Neural cell (in vitro differentiated cells): ENCODE measurements at regions not wholly inside any gene's neighbourhood (a gene's known extent, or its start where the extent isn't known, plus 50 kb on each side); places are given as distances from the start of the nearest gene placed in this dataset.

Experiments used
- H2AFZ ChIP-seq: fragments of 200-600, 300-800 bp; sonication (generic), shearing (Covaris generic); 2 replicates; pipeline ENCODE4 v1.6.0; 2014; ENCODE audit warnings: low read depth, mild to moderate bottlenecking, antibody characterized with exemption, low read length, moderate library complexity
- H3F3A ChIP-seq: fragments of 200-600 bp; shearing (Covaris generic); 2 replicates; pipeline ENCODE4 v1.6.1; 2016; ENCODE audit warnings: mild to moderate bottlenecking, moderate library complexity, mixed read lengths, antibody characterized with exemption, low read length; ENCODE audit not compliant: insufficient read depth, poor library complexity, severe bottlenecking
- H3K27ac ChIP-seq: fragments of 200-600, 300-800 bp; sonication (generic), shearing (Covaris generic); 2 replicates; pipeline ENCODE4 v1.5.1; 2014; ENCODE audit warnings: mild to moderate bottlenecking, low read length, moderate library complexity
- H3K27me3 ChIP-seq: fragments of 300-800, 200-600 bp; sonication (generic), shearing (Covaris generic); 2 replicates; pipeline ENCODE4 v1.6.0; 2014; ENCODE audit warnings: mild to moderate bottlenecking, low read depth, low read length, moderate library complexity; ENCODE audit not compliant: insufficient read depth
- H3K36me3 ChIP-seq: fragments of 300-800, 200-600 bp; sonication (generic), shearing (Covaris generic); 2 replicates; pipeline ENCODE4 v1.5.1; 2014; ENCODE audit warnings: mild to moderate bottlenecking, antibody characterized with exemption, low read length, moderate library complexity; ENCODE audit not compliant: insufficient read depth
- H3K4me2 ChIP-seq: fragments of 300-800, 200-600 bp; sonication (generic), shearing (Covaris generic); 2 replicates; pipeline ENCODE4 v1.6.0; 2014; ENCODE audit warnings: mild to moderate bottlenecking, low read length
- H3K4me3 ChIP-seq: fragments of 300-800, 200-600 bp; sonication (generic), shearing (Covaris generic); 2 replicates; pipeline ENCODE4 v1.5.1; 2014; ENCODE audit warnings: mild to moderate bottlenecking, low read length, moderate library complexity
- H3K79me2 ChIP-seq: fragments of 200-600 bp; shearing (Covaris generic); replicated peaks from 2 replicates; pipeline ENCODE4 v1.6.0; 2014; ENCODE audit warnings: mild to moderate bottlenecking, low read length, moderate library complexity; ENCODE audit not compliant: insufficient read depth
- H3K9ac ChIP-seq: fragments of 300-800, 200-600 bp; sonication (generic), shearing (Covaris generic); 2 replicates; pipeline ENCODE4 v1.6.1; 2016; ENCODE audit warnings: mild to moderate bottlenecking, low read length, mixed read lengths
- H3K9me2 ChIP-seq: fragments of 200-600 bp; shearing (Covaris generic); 2 replicates; pipeline ENCODE4 v1.6.1; 2016; ENCODE audit warnings: mild to moderate bottlenecking, low read length, mixed read lengths; ENCODE audit not compliant: insufficient read depth
- H3K9me3 ChIP-seq: fragments of 200-600, 300-800 bp; sonication (generic), shearing (Covaris generic); 2 replicates; pipeline ENCODE4 v1.6.1; 2016; ENCODE audit warnings: mild to moderate bottlenecking, mixed run types, low read length, moderate library complexity, mixed read lengths
- H4K20me1 ChIP-seq: fragments of 200-600 bp; shearing (Covaris generic); 2 replicates; pipeline ENCODE4 v1.6.1; 2016; ENCODE audit warnings: mild to moderate bottlenecking, mixed run types; ENCODE audit not compliant: insufficient read depth
- EP300 ChIP-seq: fragments of 450-650 bp; conservative IDR thresholded peaks from 2 replicates; pipeline ENCODE4 v1.6.1; 2014; ENCODE audit warnings: antibody characterized with exemption, mild to moderate bottlenecking, moderate library complexity; ENCODE audit not compliant: poor library complexity, severe bottlenecking
- EZH2 ChIP-seq: fragments of 200-600, 300-800 bp; shearing (Covaris generic), sonication (generic); IDR thresholded peaks from 2 replicates; pipeline ENCODE4 v1.6.1; 2014; ENCODE audit warnings: antibody characterized with exemption, low read length, borderline replicate concordance, mild to moderate bottlenecking; ENCODE audit not compliant: insufficient read depth, poor library complexity, severe bottlenecking
- MXI1 ChIP-seq: fragments of 450-650 bp; conservative IDR thresholded peaks from 2 replicates; pipeline ENCODE4 v1.6.1; 2014; ENCODE audit warnings: antibody characterized with exemption, mild to moderate bottlenecking; ENCODE audit not compliant: poor library complexity, severe bottlenecking
- POLR2AphosphoS5 ChIP-seq: IDR thresholded peaks from 2 replicates; pipeline ENCODE4 v1.6.1; 2012
- RAD21 ChIP-seq: fragments of 450-650 bp; conservative IDR thresholded peaks from 2 replicates; pipeline ENCODE4 v1.6.1; 2014; ENCODE audit warnings: antibody characterized with exemption, mild to moderate bottlenecking, moderate library complexity
- SMC3 ChIP-seq: fragments of 450-650 bp; conservative IDR thresholded peaks from 2 replicates; pipeline ENCODE4 v1.6.1; 2014; ENCODE audit warnings: antibody characterized with exemption, mild to moderate bottlenecking, moderate library complexity; ENCODE audit not compliant: poor library complexity
- TAF1 ChIP-seq: IDR thresholded peaks from 2 replicates; pipeline ENCODE4 v1.6.1; 2012; ENCODE audit warnings: low read depth
- TF ChIP-seq, protein P1 (sequence below): fragments of 450-650 bp; IDR thresholded peaks from 2 replicates; pipeline ENCODE4 v1.5.1; 2014; ENCODE audit warnings: antibody characterized with exemption, mild to moderate bottlenecking, moderate library complexity; ENCODE audit not compliant: poor library complexity, severe bottlenecking
- TF ChIP-seq, protein P2 (sequence below): IDR thresholded peaks from 2 replicates; pipeline ENCODE4 v1.6.1; 2012; ENCODE audit warnings: borderline replicate concordance

DNA sequence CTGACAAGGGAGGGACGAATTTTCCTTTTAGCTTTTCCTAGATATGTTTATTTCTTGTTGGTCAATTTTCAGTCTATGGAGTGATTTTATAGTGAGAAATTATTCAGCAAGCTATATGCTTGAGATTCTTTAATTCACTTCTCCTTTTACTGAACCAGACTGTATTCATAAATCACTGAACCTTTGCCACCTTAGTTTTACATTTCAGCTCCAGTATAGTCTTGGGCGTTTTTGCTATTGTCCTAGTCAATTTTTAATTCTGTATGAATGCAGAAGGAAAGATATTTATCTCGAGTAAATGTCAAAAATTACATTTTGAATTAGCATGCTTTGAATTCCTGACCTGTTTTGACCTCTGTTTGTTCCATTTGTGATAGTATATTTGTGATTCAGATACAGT lies 468.9 kb downstream of the IPMK start:
- Histone ChIP-seq H3K27me3 (no peaks in the 10 kb centered on the region), H3K9ac (no peak overlapping the region), H3K36me3 (no peaks in the 10 kb centered on the region), H3K4me3 (no peak overlapping the region), H4K20me1 (no peaks in the 10 kb centered on the region), H2AFZ (no peak overlapping the region), H3K4me2 (no peak overlapping the region), H3K27ac (no peak overlapping the region), H3F3A (no peaks in the 10 kb centered on the region), H3K9me3 (no peaks in the 10 kb centered on the region), H3K79me2 (no peaks in the 10 kb centered on the region), H3K9me2 (no peaks in the 10 kb centered on the region)
- TF ChIP-seq EZH2 (no peak), TAF1 (no peak), SMC3 (no peak), EP300 (no peak), RAD21 (no peak), POLR2AphosphoS5 (no peak), MXI1 (no peak)
- TF ChIP-seq, protein P1, sequence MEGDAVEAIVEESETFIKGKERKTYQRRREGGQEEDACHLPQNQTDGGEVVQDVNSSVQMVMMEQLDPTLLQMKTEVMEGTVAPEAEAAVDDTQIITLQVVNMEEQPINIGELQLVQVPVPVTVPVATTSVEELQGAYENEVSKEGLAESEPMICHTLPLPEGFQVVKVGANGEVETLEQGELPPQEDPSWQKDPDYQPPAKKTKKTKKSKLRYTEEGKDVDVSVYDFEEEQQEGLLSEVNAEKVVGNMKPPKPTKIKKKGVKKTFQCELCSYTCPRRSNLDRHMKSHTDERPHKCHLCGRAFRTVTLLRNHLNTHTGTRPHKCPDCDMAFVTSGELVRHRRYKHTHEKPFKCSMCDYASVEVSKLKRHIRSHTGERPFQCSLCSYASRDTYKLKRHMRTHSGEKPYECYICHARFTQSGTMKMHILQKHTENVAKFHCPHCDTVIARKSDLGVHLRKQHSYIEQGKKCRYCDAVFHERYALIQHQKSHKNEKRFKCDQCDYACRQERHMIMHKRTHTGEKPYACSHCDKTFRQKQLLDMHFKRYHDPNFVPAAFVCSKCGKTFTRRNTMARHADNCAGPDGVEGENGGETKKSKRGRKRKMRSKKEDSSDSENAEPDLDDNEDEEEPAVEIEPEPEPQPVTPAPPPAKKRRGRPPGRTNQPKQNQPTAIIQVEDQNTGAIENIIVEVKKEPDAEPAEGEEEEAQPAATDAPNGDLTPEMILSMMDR = no peak
- TF ChIP-seq, protein P2, sequence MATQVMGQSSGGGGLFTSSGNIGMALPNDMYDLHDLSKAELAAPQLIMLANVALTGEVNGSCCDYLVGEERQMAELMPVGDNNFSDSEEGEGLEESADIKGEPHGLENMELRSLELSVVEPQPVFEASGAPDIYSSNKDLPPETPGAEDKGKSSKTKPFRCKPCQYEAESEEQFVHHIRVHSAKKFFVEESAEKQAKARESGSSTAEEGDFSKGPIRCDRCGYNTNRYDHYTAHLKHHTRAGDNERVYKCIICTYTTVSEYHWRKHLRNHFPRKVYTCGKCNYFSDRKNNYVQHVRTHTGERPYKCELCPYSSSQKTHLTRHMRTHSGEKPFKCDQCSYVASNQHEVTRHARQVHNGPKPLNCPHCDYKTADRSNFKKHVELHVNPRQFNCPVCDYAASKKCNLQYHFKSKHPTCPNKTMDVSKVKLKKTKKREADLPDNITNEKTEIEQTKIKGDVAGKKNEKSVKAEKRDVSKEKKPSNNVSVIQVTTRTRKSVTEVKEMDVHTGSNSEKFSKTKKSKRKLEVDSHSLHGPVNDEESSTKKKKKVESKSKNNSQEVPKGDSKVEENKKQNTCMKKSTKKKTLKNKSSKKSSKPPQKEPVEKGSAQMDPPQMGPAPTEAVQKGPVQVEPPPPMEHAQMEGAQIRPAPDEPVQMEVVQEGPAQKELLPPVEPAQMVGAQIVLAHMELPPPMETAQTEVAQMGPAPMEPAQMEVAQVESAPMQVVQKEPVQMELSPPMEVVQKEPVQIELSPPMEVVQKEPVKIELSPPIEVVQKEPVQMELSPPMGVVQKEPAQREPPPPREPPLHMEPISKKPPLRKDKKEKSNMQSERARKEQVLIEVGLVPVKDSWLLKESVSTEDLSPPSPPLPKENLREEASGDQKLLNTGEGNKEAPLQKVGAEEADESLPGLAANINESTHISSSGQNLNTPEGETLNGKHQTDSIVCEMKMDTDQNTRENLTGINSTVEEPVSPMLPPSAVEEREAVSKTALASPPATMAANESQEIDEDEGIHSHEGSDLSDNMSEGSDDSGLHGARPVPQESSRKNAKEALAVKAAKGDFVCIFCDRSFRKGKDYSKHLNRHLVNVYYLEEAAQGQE = no peak

DNA sequence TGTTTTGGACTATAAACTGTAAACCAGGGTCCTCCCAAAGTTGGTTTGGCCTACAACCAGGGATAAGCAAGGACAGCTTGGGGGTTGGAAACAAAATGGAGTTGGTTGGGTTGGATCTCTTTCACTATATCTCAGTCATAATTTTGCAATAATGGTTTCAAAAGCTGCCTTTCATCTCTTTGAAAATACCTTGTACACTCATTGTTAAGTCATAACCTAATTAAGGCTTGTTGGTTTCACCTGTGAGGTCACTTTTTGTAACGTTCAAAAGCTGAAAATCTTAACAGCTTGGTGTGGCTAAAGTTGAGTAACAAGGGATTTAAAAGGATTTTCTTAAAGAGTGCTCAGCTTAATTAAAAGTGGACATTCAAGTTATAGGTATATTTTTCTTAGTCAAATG lies 476.1 kb downstream of the IPMK start:
- Histone ChIP-seq H3K27me3 (no peaks in the 10 kb centered on the region), H2AFZ (no peak overlapping the region), H4K20me1 (no peaks in the 10 kb centered on the region), H3K4me3 (no peak overlapping the region), H3F3A (no peaks in the 10 kb centered on the region), H3K27ac (no peak overlapping the region), H3K9me2 (no peaks in the 10 kb centered on the region), H3K9me3 (no peaks in the 10 kb centered on the region), H3K4me2 (no peak overlapping the region), H3K79me2 (no peaks in the 10 kb centered on the region), H3K9ac (no peak overlapping the region), H3K36me3 (no peaks in the 10 kb centered on the region)
- TF ChIP-seq MXI1 = no peak
- TF ChIP-seq EP300 = no peak
- TF ChIP-seq, protein P2 = no peak
